Fibroblast of villous mesenchyme (primary cell): ENCODE measurements at regions not wholly inside any gene's neighbourhood (a gene's known extent, or its start where the extent isn't known, plus 50 kb on each side); places are given as distances from the start of the nearest gene placed in this dataset.
"Not testable (repeated sequence)": the region's sequence is repeated elsewhere in the genome, so short reads cannot be mapped to it uniquely, and the experiment has no call there.

ENCODE experiments used
- DNase-seq: peaks from one replicate; pipeline ENCODE4 v3.0.0-alpha.2; 2010; ENCODE audit warnings: low read depth
- H3K4me3 ChIP-seq: 2 replicates; pipeline ENCODE4 v1.5.1; 2011; ENCODE audit warnings: low read depth, mild to moderate bottlenecking, low read length
- CTCF ChIP-seq: IDR thresholded peaks from 2 replicates; pipeline ENCODE4 v1.5.1; 2012; ENCODE audit warnings: low read depth, mild to moderate bottlenecking, low read length; ENCODE audit not compliant: insufficient read depth

- no peak for TF ChIP-seq CTCF
- peak; percentile 87 for DNase-seq
- H3K4me3 ChIP-seq: no peak overlapping the region
Measured at GRCh38 chr12:18837025-18837424, 99.1 kb downstream of the CAPZA3 start.

GRCh38 chr12:18837505-18837904 is 99.6 kb downstream of the CAPZA3 start:
- peak; percentile 28 for DNase-seq
- no peak overlapping the region for H3K4me3 ChIP-seq
- TF ChIP-seq CTCF: no peak

GRCh38 chr12:18840997-18841396 is 103.1 kb downstream of the CAPZA3 start:
- DNase-seq, H3K4me3 ChIP-seq: not testable (repeated sequence)

DNA sequence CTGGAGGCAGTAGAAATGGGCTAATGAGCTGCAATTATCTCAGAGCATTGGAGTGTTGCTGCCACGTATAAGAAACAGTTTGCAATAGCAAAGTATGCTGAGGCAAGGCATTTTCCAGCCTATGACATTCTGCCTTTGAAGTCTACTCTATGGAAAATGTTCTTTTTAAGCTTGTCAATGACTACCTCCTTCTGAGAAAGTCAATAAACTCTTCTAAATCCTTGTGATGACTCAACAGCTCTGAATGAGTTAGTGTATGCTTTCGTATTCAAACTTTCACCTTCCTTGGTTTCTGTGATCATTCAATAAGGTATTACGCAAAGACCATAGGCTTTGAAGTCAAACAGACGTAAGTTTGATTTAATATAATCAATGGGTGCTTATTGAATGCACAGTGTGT is 111.2 kb downstream of the CAPZA3 start:
- no peak overlapping the region for H3K4me3 ChIP-seq
- peak; percentile 40 for DNase-seq
- no peak for TF ChIP-seq CTCF

- no peak for TF ChIP-seq CTCF
- DNase-seq: no peak
- H3K4me3 ChIP-seq: no peak overlapping the region
Measured at GRCh38 chr12:18849761-18850160, 111.8 kb downstream of the CAPZA3 start.

- no peak overlapping the region for H3K4me3 ChIP-seq
- DNase-seq: no peak
- TF ChIP-seq CTCF: no peak
Measured at GRCh38 chr12:18850752-18851151, 112.8 kb downstream of the CAPZA3 start.

DNA sequence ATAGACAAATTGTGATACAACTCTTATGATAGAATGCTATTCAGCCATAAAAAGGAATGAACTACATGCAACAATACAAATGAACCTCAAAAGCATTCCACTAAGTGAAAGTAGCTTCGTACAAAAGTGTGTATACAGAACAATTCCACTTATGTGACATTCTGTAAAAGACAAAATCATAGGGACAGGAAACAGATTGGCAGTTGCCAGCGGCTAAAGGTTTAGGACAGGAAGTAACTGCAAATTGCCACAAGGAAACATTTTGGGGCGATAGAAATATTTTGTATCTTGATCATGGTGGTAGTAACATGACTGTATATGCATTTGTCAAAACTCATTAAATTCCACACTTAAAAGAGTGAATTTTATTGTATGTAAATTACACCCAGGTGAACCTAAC is 113.4 kb downstream of the CAPZA3 start:
- no peak overlapping the region for H3K4me3 ChIP-seq
- DNase-seq: no peak
- TF ChIP-seq CTCF: no peak
